Astrocyte (in vitro differentiated cells and primary cell): ENCODE measurements at regions not wholly inside any gene's neighbourhood (a gene's known extent, or its start where the extent isn't known, plus 50 kb on each side); places are given as distances from the start of the nearest gene placed in this dataset.

ENCODE experiments used
- DNase-seq: peaks from one replicate; pipeline ENCODE4 v3.0.0-alpha.2; 2010; ENCODE audit warnings: low read depth
- FAIRE-seq: peaks from 2 replicates; lab custom pipeline; 2011; peaks lifted over from hg19 to GRCh38; lab: Jason Lieb, UNC
- H2AFZ ChIP-seq: 2 replicates; pipeline ENCODE4 v1.6.0; 2012; ENCODE audit warnings: low read depth, low read length, inconsistent platforms
- H3K27ac ChIP-seq: 2 replicates; pipeline ENCODE4 v1.5.1; 2011; ENCODE audit warnings: low read depth, low read length, inconsistent platforms
- H3K27me3 ChIP-seq: 2 replicates; pipeline ENCODE4 v1.6.0; 2011; ENCODE audit warnings: low read length, inconsistent platforms; ENCODE audit not compliant: insufficient read depth
- H3K36me3 ChIP-seq: 2 replicates; pipeline ENCODE4 v1.5.1; 2011; ENCODE audit warnings: low read length, inconsistent platforms; ENCODE audit not compliant: insufficient read depth
- H3K4me1 ChIP-seq: 2 replicates; pipeline ENCODE4 v1.5.1; 2011; ENCODE audit warnings: low read length, inconsistent platforms; ENCODE audit not compliant: insufficient read depth
- H3K4me2 ChIP-seq: 2 replicates; pipeline ENCODE4 v1.6.0; 2012; ENCODE audit warnings: low read length, inconsistent platforms
- H3K4me3 ChIP-seq: 2 replicates; pipeline ENCODE4 v1.5.1; 2011; ENCODE audit warnings: low read depth, mild to moderate bottlenecking, low read length, inconsistent platforms; ENCODE audit not compliant: insufficient read depth
- H3K79me2 ChIP-seq: 2 replicates; pipeline ENCODE4 v1.6.0; 2012; ENCODE audit warnings: mild to moderate bottlenecking, low read length, inconsistent platforms; ENCODE audit not compliant: insufficient read depth
- H3K9ac ChIP-seq: 2 replicates; pipeline ENCODE4 v1.6.0; 2012; ENCODE audit warnings: mild to moderate bottlenecking, low read length, inconsistent platforms
- H3K9me3 ChIP-seq: 2 replicates; pipeline ENCODE4 v1.5.1; 2012; ENCODE audit warnings: low read depth, mild to moderate bottlenecking, low read length, inconsistent platforms; ENCODE audit not compliant: insufficient read depth
- H4K20me1 ChIP-seq: 2 replicates; pipeline ENCODE4 v1.6.0; 2012; ENCODE audit warnings: low read length, inconsistent platforms; ENCODE audit not compliant: insufficient read depth
- H3K27ac Mint-ChIP-seq: one replicate; pipeline ENCODE4 v1.8.0; 2021; ENCODE audit warnings: mild to moderate bottlenecking, mixed read lengths; ENCODE audit not compliant: unreplicated experiment
- H3K27me3 Mint-ChIP-seq: one replicate; pipeline ENCODE4 v1.8.0; 2021; ENCODE audit warnings: low read depth, mixed read lengths; ENCODE audit not compliant: unreplicated experiment
- H3K36me3 Mint-ChIP-seq: one replicate; pipeline ENCODE4 v1.8.0; 2021; ENCODE audit warnings: low read depth, mixed read lengths; ENCODE audit not compliant: unreplicated experiment
- H3K4me1 Mint-ChIP-seq: one replicate; pipeline ENCODE4 v1.8.0; 2021; ENCODE audit warnings: low read depth, mixed read lengths; ENCODE audit not compliant: unreplicated experiment
- H3K4me3 Mint-ChIP-seq: one replicate; pipeline ENCODE4 v1.8.0; 2021; ENCODE audit warnings: mild to moderate bottlenecking, moderate library complexity, mixed read lengths; ENCODE audit not compliant: unreplicated experiment
- H3K9me3 Mint-ChIP-seq: one replicate; pipeline ENCODE4 v1.8.0; 2021; ENCODE audit warnings: mild to moderate bottlenecking, mixed read lengths; ENCODE audit not compliant: unreplicated experiment
- EZH2 ChIP-seq: IDR thresholded peaks from 2 replicates; pipeline ENCODE4 v1.6.1; 2012; ENCODE audit warnings: mild to moderate bottlenecking, low read length, inconsistent platforms; ENCODE audit not compliant: insufficient read depth
- TF ChIP-seq, protein P1 (sequence below): IDR thresholded peaks from 2 replicates; pipeline ENCODE4 v1.5.1; 2011; ENCODE audit warnings: low read depth, mild to moderate bottlenecking, inconsistent platforms, low read length, moderate library complexity; ENCODE audit not compliant: insufficient read depth

DNA sequence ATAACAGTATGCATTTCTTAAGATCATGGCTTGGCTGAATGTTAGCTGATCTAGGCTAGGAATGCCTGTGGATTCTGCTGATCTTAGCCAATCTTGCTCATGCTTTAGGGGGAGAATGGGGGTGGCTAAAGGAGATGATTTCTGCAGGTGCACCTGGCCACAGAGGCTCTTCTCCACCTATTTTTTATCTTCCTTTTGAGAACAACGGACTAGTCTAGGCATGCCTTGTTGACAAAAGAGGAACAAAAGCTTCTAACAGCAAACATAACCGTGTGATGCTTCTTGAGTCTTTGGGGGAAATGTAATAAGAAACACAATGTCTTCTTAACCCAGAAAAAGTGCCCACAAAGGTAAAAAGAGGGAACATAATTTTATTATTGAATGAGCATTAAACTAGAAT is 743.5 kb downstream of the ARAP2 start:
- no peak overlapping the region for H3K4me3 Mint-ChIP-seq
- H2AFZ ChIP-seq: no peak overlapping the region

DNA sequence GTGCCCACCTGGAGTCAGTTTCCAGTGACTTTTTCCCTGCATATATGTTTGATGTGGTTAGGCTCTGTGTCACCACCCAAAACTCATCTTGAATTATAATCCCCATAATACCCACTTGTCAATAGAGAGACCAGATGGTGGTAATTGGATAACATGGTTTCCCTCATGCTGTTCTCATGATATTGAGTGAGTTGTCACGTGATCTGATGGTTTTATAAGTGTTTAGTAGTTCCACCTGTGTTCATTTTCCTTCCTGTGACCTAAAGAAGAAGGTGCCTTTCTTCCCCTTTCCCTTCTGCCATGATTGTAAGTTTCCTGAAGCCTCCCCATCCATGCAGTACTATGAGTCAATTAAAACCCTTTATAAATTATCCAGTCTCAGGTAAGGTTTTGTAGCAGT is 740.9 kb downstream of the ARAP2 start:
- Mint-ChIP-seq H3K4me1 (no peaks in the 10 kb centered on the region), H3K36me3 (no peaks in the 10 kb centered on the region), H3K27ac (no peak overlapping the region), H3K4me3 (no peak overlapping the region), H3K27me3 (no peaks in the 10 kb centered on the region), H3K9me3 (peaks cover 2% of the 10 kb centered on the region)
- Histone ChIP-seq H3K79me2 (no peaks in the 10 kb centered on the region), H4K20me1 (no peaks in the 10 kb centered on the region), H3K9ac (no peak overlapping the region), H3K4me1 (no peaks in the 10 kb centered on the region), H3K27me3 (no peaks in the 10 kb centered on the region), H2AFZ (no peak overlapping the region), H3K9me3 (no peaks in the 10 kb centered on the region), H3K4me2 (no peak overlapping the region), H3K4me3 (no peak overlapping the region), H3K36me3 (no peaks in the 10 kb centered on the region), H3K27ac (no peak overlapping the region)
- TF ChIP-seq, protein P1, sequence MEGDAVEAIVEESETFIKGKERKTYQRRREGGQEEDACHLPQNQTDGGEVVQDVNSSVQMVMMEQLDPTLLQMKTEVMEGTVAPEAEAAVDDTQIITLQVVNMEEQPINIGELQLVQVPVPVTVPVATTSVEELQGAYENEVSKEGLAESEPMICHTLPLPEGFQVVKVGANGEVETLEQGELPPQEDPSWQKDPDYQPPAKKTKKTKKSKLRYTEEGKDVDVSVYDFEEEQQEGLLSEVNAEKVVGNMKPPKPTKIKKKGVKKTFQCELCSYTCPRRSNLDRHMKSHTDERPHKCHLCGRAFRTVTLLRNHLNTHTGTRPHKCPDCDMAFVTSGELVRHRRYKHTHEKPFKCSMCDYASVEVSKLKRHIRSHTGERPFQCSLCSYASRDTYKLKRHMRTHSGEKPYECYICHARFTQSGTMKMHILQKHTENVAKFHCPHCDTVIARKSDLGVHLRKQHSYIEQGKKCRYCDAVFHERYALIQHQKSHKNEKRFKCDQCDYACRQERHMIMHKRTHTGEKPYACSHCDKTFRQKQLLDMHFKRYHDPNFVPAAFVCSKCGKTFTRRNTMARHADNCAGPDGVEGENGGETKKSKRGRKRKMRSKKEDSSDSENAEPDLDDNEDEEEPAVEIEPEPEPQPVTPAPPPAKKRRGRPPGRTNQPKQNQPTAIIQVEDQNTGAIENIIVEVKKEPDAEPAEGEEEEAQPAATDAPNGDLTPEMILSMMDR: no peak
- TF ChIP-seq EZH2: no peak
- no peak for FAIRE-seq
- no peak for DNase-seq

More for the DNA sequence above, 743.5 kb downstream of the ARAP2 start:
- no peaks in the 10 kb centered on the region for H3K36me3 ChIP-seq
- no peak for FAIRE-seq
- no peak overlapping the region for H3K27ac Mint-ChIP-seq
- H3K79me2 ChIP-seq: no peaks in the 10 kb centered on the region
- no peaks in the 10 kb centered on the region for H3K4me1 Mint-ChIP-seq
- DNase-seq: no peak
- H4K20me1 ChIP-seq: no peaks in the 10 kb centered on the region
- no peaks in the 10 kb centered on the region for H3K27me3 ChIP-seq
- no peaks in the 10 kb centered on the region for H3K36me3 Mint-ChIP-seq
- H3K27me3 Mint-ChIP-seq: no peaks in the 10 kb centered on the region
- H3K9me3 Mint-ChIP-seq: peaks cover 6% of the 10 kb centered on the region
- H3K9ac ChIP-seq: no peak overlapping the region
- no peak overlapping the region for H3K4me3 ChIP-seq
- TF ChIP-seq EZH2: no peak
- TF ChIP-seq, protein P1: no peak
- H3K27ac ChIP-seq: no peak overlapping the region
- H3K9me3 ChIP-seq: no peaks in the 10 kb centered on the region
- H3K4me1 ChIP-seq: no peaks in the 10 kb centered on the region
- H3K4me2 ChIP-seq: no peak overlapping the region

DNA sequence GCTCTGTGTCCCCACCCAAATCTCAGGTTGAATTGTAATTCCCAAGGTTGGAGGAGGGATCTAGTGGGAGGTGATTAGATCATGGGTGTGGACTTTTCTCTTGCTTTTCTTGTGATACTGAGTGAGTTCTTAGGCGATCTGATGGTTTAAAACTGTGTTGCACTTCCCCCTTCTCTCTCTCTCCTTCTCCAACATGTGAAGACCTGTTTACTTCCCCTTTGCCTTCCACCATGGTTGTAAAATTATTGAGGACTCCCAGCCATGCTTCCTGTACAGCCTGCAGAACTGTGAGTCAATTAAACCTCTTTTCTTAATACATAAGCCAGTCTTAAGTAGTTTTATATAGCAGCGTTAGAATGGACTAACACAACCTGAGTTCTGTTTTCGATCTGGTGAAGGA is 738.2 kb downstream of the ARAP2 start:
- H3K36me3 Mint-ChIP-seq: no peaks in the 10 kb centered on the region
- TF ChIP-seq, protein P1: no peak
- no peak for TF ChIP-seq EZH2
- H3K4me1 Mint-ChIP-seq: no peaks in the 10 kb centered on the region

More for the DNA sequence above, 738.2 kb downstream of the ARAP2 start:
- Histone ChIP-seq H3K4me2 (no peak overlapping the region), H2AFZ (no peak overlapping the region), H3K9ac (no peak overlapping the region), H3K27ac (no peak overlapping the region), H3K4me3 (no peak overlapping the region), H3K27me3 (no peaks in the 10 kb centered on the region), H3K4me1 (no peaks in the 10 kb centered on the region), H4K20me1 (no peaks in the 10 kb centered on the region), H3K9me3 (no peaks in the 10 kb centered on the region), H3K79me2 (no peaks in the 10 kb centered on the region), H3K36me3 (no peaks in the 10 kb centered on the region)
- Mint-ChIP-seq H3K27ac (no peak overlapping the region), H3K9me3 (peaks cover 2% of the 10 kb centered on the region), H3K27me3 (no peaks in the 10 kb centered on the region), H3K4me3 (no peak overlapping the region)
- no peak for FAIRE-seq
- no peak for DNase-seq
